ENCODE measurements at regions not wholly inside any gene's neighbourhood (a gene's known extent, or its start where the extent isn't known, plus 50 kb on each side); places are given as distances from the start of the nearest gene placed in this dataset.

DNA sequence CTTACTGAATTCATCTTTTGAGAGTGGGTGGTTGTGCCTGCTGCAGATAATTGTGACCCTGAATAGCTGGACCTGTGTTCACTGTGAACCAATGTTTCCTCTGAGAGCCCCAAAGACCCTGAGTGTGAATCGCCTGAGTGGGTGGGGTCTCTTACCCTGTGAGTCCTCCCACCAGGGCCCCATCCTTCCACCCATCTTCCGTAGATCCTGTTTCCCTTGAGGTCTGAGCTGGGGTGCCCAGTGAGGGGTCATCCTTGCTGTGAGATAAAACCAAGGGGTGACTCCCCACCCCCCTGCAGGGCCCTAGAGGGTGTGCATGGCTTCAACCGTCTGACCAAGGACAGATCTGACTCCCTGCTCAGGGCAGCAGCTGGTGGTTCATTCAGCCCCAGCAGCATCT, 78.0 kb upstream of the ZNF479 start:
- H3K4me3 ChIP-seq, result no peak overlapping the region
- H3K4me1 ChIP-seq, result no peaks in the 10 kb centered on the region
- H3K27me3 ChIP-seq, result no peaks in the 10 kb centered on the region
- H3K27ac ChIP-seq, result no peak overlapping the region
- H3K9me3 ChIP-seq, result peaks cover 0 to 41% (median 0%) of the 10 kb centered on the region in 3 donors
- H3K36me3 ChIP-seq, result no peaks in the 10 kb centered on the region
- ATAC-seq, result no peak
- TF ChIP-seq, protein P1, sequence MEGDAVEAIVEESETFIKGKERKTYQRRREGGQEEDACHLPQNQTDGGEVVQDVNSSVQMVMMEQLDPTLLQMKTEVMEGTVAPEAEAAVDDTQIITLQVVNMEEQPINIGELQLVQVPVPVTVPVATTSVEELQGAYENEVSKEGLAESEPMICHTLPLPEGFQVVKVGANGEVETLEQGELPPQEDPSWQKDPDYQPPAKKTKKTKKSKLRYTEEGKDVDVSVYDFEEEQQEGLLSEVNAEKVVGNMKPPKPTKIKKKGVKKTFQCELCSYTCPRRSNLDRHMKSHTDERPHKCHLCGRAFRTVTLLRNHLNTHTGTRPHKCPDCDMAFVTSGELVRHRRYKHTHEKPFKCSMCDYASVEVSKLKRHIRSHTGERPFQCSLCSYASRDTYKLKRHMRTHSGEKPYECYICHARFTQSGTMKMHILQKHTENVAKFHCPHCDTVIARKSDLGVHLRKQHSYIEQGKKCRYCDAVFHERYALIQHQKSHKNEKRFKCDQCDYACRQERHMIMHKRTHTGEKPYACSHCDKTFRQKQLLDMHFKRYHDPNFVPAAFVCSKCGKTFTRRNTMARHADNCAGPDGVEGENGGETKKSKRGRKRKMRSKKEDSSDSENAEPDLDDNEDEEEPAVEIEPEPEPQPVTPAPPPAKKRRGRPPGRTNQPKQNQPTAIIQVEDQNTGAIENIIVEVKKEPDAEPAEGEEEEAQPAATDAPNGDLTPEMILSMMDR (IDR thresholded peaks at IDR 0.05), result no peak
- no peak for TF ChIP-seq POLR2A (IDR thresholded peaks at IDR 0.05)
- WGBS, 2 donors (ENCODE audit: low coverage in 1 of 2), result no CpG with 5 or more reads among the region's 3 CpGs

DNA sequence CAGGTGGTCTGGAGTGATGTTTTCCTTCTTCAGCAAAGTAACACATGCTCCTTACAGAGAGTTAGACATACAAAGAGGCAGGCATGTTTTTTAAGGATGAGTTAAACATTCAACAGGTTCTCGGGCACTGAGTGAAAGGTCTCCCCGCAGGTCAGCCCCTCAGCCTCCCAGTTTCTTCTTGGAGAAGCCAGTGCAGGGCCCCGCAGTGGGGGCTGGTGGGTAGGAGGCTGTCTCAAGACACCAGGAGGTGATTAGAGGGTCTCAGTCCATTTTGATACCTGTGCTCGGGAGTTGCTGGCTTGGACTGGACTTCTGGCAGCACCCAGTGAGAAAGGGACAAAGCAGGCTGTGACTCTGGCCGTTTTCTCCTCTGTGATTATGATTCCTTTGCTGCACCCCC, 78.6 kb upstream of the ZNF479 start:
- Histone ChIP-seq H3K4me3 (no peak overlapping the region), H3K36me3 (no peaks in the 10 kb centered on the region), H3K27ac (no peak overlapping the region), H3K27me3 (no peaks in the 10 kb centered on the region), H3K4me1 (no peaks in the 10 kb centered on the region), H3K9me3 (peaks cover 0 to 43% (median 0%) of the 10 kb centered on the region in 3 donors)
- 49 to 53% methylated on average over 3 to 4 of the region's 5 CpGs for WGBS, 2 donors (ENCODE audit: low coverage in 1 of 2)
- no peak for TF ChIP-seq POLR2AphosphoS5 (IDR thresholded peaks at IDR 0.05)
- TF ChIP-seq POLR2A (IDR thresholded peaks at IDR 0.05), result no peak
- no peak for TF ChIP-seq EP300 (IDR thresholded peaks at IDR 0.05)
- TF ChIP-seq, protein P1 (IDR thresholded peaks at IDR 0.05), result no peak
- ATAC-seq, result no peak

DNA sequence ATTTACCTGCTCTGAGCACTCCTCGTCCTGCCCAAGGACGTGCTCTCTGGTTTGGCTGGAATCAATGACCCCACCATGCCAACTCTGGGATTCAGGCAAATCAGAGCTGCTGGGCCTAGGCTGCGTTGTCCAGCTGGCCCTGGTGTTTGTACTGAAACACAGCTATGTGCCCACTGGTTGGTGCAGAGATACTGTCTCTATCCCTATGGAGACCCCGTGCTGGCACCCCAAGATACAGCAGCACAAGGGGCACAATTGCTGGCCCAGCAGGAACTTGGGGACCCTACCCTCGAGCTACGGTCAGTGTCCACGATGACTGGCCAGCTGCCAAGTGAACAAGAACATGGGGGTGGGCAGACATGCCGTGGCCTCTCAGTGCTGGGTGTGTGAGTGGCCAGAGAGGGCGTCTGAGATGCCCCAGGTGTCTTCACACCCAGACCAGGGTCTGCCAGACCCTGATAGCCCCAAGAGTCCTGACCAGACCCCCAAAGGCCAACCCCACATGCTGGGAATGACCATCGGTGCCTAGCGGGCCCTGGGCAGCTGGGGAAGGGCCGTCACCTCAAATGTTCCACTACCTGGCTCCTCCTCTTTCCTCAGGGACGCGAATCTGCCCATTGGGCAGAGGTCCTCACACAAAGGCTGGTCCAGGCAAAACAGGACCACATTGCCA, 79.3 kb upstream of the ZNF479 start:
- no peak for TF ChIP-seq POLR2A (IDR thresholded peaks at IDR 0.05)
- TF ChIP-seq, protein P1 (IDR thresholded peaks at IDR 0.05), result no peak
- TF ChIP-seq EP300 (IDR thresholded peaks at IDR 0.05), result no peak
- no peak for TF ChIP-seq POLR2AphosphoS5 (IDR thresholded peaks at IDR 0.05)
- ATAC-seq, result no peak
- H3K27me3 ChIP-seq, result no peaks in the 10 kb centered on the region
- peaks cover 0 to 50% (median 0%) of the 10 kb centered on the region in 3 donors for H3K9me3 ChIP-seq
- H3K4me1 ChIP-seq, result no peaks in the 10 kb centered on the region
- no peak overlapping the region for H3K4me3 ChIP-seq
- H3K36me3 ChIP-seq, result no peaks in the 10 kb centered on the region
- 61 to 80% methylated on average over 1 to 2 of the region's 14 CpGs for WGBS, 2 donors (ENCODE audit: low coverage in 1 of 2)
- H3K27ac ChIP-seq, result no peak overlapping the region

DNA sequence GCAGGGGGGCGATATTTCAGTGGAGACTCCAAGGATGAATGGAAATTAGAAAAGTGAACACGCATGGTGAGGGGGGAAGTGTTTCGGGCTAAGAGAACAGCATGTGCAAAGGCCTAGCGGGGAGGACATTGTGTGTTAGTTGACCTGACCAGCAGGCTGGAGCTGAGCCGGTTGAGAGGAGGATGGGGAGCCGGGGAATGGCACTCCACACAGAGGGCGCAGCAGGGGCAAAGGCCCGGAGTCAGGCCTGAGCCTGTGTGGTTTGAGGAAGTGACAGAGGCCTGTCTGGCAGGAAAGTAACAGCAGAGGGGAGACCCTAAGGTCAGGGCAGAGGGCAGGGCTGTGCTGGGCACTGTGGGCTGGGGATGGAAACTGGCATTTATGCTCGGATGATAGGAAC, 83.2 kb upstream of the ZNF479 start:
- no peaks in the 10 kb centered on the region for H3K27me3 ChIP-seq
- peaks cover 0 to 79% (median 0%) of the 10 kb centered on the region in 3 donors for H3K9me3 ChIP-seq
- no peak overlapping the region for H3K27ac ChIP-seq
- WGBS, 2 donors (ENCODE audit: low coverage in 1 of 2), result 59 to 78% methylated on average over 5 to 9 of the region's 9 CpGs
- no peak overlapping the region for H3K4me3 ChIP-seq
- TF ChIP-seq, protein P1 (IDR thresholded peaks at IDR 0.05), result no peak
- TF ChIP-seq POLR2AphosphoS5 (IDR thresholded peaks at IDR 0.05) (no peak), POLR2A (IDR thresholded peaks at IDR 0.05) (no peak), EP300 (IDR thresholded peaks at IDR 0.05) (no peak)
- H3K36me3 ChIP-seq, result no peaks in the 10 kb centered on the region
- ATAC-seq, result no peak
- H3K4me1 ChIP-seq, result no peaks in the 10 kb centered on the region

DNA sequence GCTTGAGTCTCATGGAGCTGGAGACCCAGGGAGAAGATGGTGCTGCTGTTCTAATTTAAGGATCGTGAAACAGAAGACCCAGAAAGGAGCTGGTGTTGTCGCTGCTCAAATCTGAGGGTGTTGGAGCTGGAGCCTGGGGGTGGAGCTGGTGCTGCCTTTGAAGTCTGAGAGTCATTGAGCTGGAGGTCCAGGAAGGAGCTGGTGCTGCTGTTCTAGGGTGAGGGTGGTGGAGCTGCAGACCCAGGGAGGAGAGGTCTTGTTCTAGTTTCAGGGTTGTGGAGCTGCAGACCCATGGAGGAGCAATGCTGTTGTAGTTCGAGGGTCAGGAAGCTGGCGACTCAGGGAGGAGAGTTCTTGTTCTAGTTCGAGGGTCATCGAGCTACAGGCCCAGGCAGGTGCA, 84.1 kb upstream of the ZNF479 start:
- TF ChIP-seq POLR2AphosphoS5 (IDR thresholded peaks at IDR 0.05) (no peak), POLR2A (IDR thresholded peaks at IDR 0.05) (no peak), EP300 (IDR thresholded peaks at IDR 0.05) (no peak)
- TF ChIP-seq, protein P1 (IDR thresholded peaks at IDR 0.05), result no peak
- no peak for ATAC-seq
- no peak overlapping the region for H3K4me3 ChIP-seq
- H3K27ac ChIP-seq, result no peak overlapping the region
- no peaks in the 10 kb centered on the region for H3K27me3 ChIP-seq
- H3K9me3 ChIP-seq, result peaks cover 0 to 81% (median 0%) of the 10 kb centered on the region in 3 donors
- H3K4me1 ChIP-seq, result no peaks in the 10 kb centered on the region
- 38 to 56% methylated on average over 4 to 5 of the region's 6 CpGs for WGBS, 2 donors (ENCODE audit: low coverage in 1 of 2)
- H3K36me3 ChIP-seq, result no peaks in the 10 kb centered on the region
